HUES6 (cell line): ENCODE measurements at regions not wholly inside any gene's neighbourhood (a gene's known extent, or its start where the extent isn't known, plus 50 kb on each side); places are given as distances from the start of the nearest gene placed in this dataset.
"Not testable (repeated sequence)": the region's sequence is repeated elsewhere in the genome, so short reads cannot be mapped to it uniquely, and the experiment has no call there.

Experiments
- H3K27ac ChIP-seq: 2 replicates; pipeline ENCODE4 v1.7.0; 2013; ENCODE audit warnings: low read depth, mild to moderate bottlenecking, low read length, inconsistent platforms
- H3K27me3 ChIP-seq: 2 replicates; pipeline ENCODE4 v1.6.1; 2013; ENCODE audit warnings: low read length; ENCODE audit not compliant: control insufficient read depth, insufficient read depth
- H3K36me3 ChIP-seq: 2 replicates; pipeline ENCODE4 v1.6.1; 2013; ENCODE audit warnings: low read length; ENCODE audit not compliant: control insufficient read depth, insufficient read depth
- H3K4me1 ChIP-seq: 2 replicates; pipeline ENCODE4 v1.6.1; 2013; ENCODE audit warnings: low read length; ENCODE audit not compliant: control insufficient read depth, insufficient read depth
- H3K4me3 ChIP-seq: 2 replicates; pipeline ENCODE4 v1.5.1; 2013; ENCODE audit warnings: low read depth, low read length
- H3K9ac ChIP-seq: one replicate; pipeline ENCODE4 v1.6.1; 2013; ENCODE audit warnings: mild to moderate bottlenecking, low read length
- H3K9me3 ChIP-seq: 2 replicates; pipeline ENCODE4 v1.6.1; 2013; ENCODE audit warnings: low read depth, low read length; ENCODE audit not compliant: control insufficient read depth, insufficient read depth

- not testable (repeated sequence) for H3K4me1 ChIP-seq, H3K36me3 ChIP-seq, H3K9ac ChIP-seq, H3K27ac ChIP-seq, H3K9me3 ChIP-seq, H3K27me3 ChIP-seq, H3K4me3 ChIP-seq
These were observed 321.7 kb upstream of the PLGLB1 start for GRCh38 chr2:87343347-87343746.

- H3K4me1 ChIP-seq, H3K36me3 ChIP-seq, H3K27me3 ChIP-seq, H3K4me3 ChIP-seq, H3K9me3 ChIP-seq, H3K27ac ChIP-seq, H3K9ac ChIP-seq: not testable (repeated sequence)
These were observed 323.6 kb upstream of the PLGLB1 start for GRCh38 chr2:87345283-87345682.

- not testable (repeated sequence) for H3K27ac ChIP-seq, H3K4me1 ChIP-seq, H3K9me3 ChIP-seq, H3K36me3 ChIP-seq, H3K27me3 ChIP-seq, H3K9ac ChIP-seq
- H3K4me3 ChIP-seq, result peak overlapping the region; percentile 23; the same call in 1 of the 2 replicates
These were observed 326.9 kb upstream of the PLGLB1 start for GRCh38 chr2:87348556-87348955.

GRCh38 chr2:87349006-87349405 lies 327.4 kb upstream of the PLGLB1 start:
- not testable (repeated sequence) for H3K9ac ChIP-seq, H3K4me1 ChIP-seq, H3K36me3 ChIP-seq, H3K27ac ChIP-seq, H3K27me3 ChIP-seq, H3K9me3 ChIP-seq
- H3K4me3 ChIP-seq, result peak overlapping the region; percentile 23; the same call in 1 of the 2 replicates

- not testable (repeated sequence) for H3K4me1 ChIP-seq, H3K9me3 ChIP-seq, H3K27me3 ChIP-seq, H3K9ac ChIP-seq, H3K36me3 ChIP-seq, H3K4me3 ChIP-seq, H3K27ac ChIP-seq
These were observed 330.7 kb upstream of the PLGLB1 start for GRCh38 chr2:87352178-87352934.

- H3K4me1 ChIP-seq, H3K36me3 ChIP-seq, H3K27me3 ChIP-seq, H3K9me3 ChIP-seq, H3K4me3 ChIP-seq, H3K27ac ChIP-seq, H3K9ac ChIP-seq: not testable (repeated sequence)
These were observed 331.8 kb upstream of the PLGLB1 start for GRCh38 chr2:87353408-87353807.

GRCh38 chr2:87354102-87354501 lies 332.5 kb upstream of the PLGLB1 start:
- H3K4me1 ChIP-seq, H3K36me3 ChIP-seq, H3K9ac ChIP-seq, H3K27me3 ChIP-seq, H3K27ac ChIP-seq, H3K4me3 ChIP-seq, H3K9me3 ChIP-seq: not testable (repeated sequence)

GRCh38 chr2:87360250-87360649 lies 338.6 kb upstream of the PLGLB1 start:
- not testable (repeated sequence) for H3K27me3 ChIP-seq, H3K27ac ChIP-seq, H3K9me3 ChIP-seq, H3K36me3 ChIP-seq, H3K4me1 ChIP-seq, H3K4me3 ChIP-seq, H3K9ac ChIP-seq

GRCh38 chr2:87360927-87361326 lies 339.3 kb upstream of the PLGLB1 start:
- H3K27ac ChIP-seq, H3K27me3 ChIP-seq, H3K4me3 ChIP-seq, H3K9ac ChIP-seq, H3K9me3 ChIP-seq, H3K4me1 ChIP-seq, H3K36me3 ChIP-seq: not testable (repeated sequence)

GRCh38 chr2:87361805-87362204 lies 340.2 kb upstream of the PLGLB1 start:
- H3K27me3 ChIP-seq, H3K9ac ChIP-seq, H3K4me1 ChIP-seq, H3K9me3 ChIP-seq, H3K36me3 ChIP-seq, H3K4me3 ChIP-seq, H3K27ac ChIP-seq: not testable (repeated sequence)

GRCh38 chr2:87364379-87364778 lies 342.7 kb upstream of the PLGLB1 start:
- not testable (repeated sequence) for H3K9ac ChIP-seq, H3K27me3 ChIP-seq, H3K36me3 ChIP-seq, H3K4me1 ChIP-seq, H3K4me3 ChIP-seq, H3K27ac ChIP-seq, H3K9me3 ChIP-seq

GRCh38 chr2:87365038-87365437 lies 343.4 kb upstream of the PLGLB1 start:
- H3K27me3 ChIP-seq, H3K36me3 ChIP-seq, H3K4me1 ChIP-seq, H3K9me3 ChIP-seq, H3K9ac ChIP-seq, H3K4me3 ChIP-seq, H3K27ac ChIP-seq: not testable (repeated sequence)
